Colon (tissue), 2 donors: ENCODE measurements at regions not wholly inside any gene's neighbourhood (a gene's known extent, or its start where the extent isn't known, plus 50 kb on each side); places are given as distances from the start of the nearest gene placed in this dataset.

Experiments
- FAIRE-seq: peaks from 2 replicates; lab custom pipeline; 2012; peaks lifted over from hg19 to GRCh38; lab: Jason Lieb, UNC
- donor health status: control.
- donor health status: control.

DNA sequence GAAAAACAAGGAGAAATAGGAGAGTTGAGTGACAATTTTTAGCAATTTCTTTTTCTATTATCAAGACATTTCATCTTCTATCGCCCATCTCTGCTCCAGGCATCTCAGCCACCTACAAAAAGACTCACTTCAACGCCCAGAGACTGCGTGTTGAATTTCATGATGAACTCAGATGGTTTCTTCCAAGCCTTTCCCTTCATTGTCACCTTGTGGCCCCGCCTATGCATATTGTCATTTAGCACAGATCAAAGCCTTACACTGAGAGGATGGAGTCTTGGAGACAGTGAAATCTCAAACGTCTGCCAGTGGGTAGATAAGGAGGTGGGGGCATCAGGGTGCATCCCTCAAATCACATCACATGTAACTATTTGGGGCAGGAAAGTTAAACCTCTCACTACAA, 319.4 kb downstream of the SIPA1L2 start:
- no peak for FAIRE-seq

DNA sequence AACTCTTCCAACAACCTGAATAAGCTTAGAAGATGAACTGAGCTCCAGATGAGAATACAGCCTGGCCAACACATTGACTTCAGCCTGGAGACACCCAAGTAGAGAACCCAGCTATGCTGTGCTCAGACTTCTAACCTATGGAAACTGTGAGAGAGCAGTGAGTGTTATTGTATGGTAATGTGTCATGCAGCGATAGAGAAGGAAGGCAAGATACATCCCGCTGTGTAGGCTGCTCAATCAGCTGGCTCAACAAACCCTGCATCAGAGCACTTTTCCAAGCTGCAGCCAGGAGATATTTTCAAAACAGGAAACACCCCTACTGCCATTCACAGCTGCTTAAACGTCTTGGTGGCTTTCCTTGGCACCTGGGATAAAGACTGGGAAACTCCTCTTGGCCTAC, 321.3 kb downstream of the SIPA1L2 start:
- no peak for FAIRE-seq

DNA sequence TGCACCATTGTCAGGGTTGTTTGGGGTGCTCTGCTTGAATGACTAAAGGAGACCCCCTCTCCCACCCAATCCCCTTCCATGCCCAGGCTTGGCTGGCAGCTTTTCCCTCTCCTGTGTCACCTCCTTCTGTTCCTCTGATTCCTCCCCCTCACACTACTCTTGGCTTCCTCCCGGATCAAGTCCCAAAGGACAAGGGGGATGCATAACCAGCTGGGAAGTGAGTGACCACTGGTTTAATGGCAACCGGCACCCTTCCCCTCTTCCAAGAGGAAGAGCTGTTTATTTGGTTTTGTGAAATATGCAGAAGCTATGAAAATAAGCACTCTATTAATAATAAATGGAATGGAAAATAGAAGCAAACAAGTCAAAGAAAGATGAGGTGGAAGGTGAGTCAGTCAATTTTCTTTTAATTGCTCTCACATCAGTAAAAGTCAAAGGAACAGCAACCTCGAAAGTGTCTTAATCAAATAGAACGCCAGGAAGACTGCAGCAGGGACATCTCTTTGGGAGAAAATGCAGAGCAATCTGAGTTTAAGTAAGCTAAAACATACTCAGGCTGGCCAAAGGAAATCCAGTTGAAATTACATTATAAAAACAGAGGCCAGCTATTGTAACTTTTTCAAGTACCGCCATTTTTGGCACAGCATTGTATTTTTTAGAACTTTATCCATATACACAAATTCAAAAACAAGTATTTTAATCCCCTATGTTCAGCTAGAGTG, 322.5 kb downstream of the SIPA1L2 start:
- no peak for FAIRE-seq

DNA sequence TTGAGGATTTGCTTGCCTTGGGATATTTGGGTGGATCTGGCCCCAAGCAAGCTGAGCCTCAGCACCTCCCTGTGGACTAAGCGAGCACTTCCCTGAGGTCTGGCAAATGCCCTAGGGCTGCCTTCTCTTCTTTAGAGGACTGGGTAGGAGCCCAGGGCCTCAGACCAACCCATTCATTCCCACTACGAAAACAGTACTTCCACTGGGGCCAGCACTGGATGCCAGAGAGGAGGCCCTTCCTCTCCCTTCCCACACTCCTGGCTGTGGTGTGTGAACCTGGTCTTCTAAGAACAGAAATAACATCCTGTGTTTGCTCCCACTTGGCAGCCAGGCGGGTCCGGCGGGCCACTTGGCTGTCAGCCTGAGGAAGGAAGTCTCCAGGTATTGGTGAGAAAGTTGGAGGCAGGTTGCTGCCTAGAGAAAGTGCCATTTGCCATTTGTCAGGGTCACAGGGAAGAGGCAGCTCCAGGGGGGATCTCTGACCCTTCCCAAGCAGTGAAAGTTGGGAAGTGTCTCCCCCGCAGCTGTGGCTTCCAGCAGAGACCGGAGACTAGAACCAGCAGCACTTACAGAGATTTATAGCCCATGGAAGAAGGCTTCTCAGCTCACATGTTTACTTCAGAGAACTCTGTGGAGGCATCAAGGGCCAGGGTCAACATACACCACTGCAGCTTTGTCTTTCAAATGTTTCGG, 323.5 kb downstream of the SIPA1L2 start:
- no peak for FAIRE-seq

DNA sequence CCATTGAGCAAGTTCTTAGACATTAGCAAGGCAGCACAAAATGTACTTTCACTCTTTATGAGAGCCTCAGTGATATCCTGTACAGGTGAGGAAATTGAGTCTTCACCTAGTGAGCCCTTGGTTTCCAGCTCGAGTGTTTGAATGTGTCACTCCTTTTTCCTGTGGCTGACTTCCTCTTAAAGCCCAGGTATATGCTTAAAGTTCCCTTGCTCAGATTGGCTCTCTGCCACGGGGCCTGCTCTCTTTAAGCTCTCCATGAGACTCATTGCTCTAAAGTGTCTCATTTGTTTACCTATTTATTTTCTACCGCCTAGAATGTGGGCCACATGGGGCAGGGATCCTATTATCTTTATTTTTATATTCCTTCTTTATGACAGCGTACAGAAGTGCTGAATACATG, 324.9 kb downstream of the SIPA1L2 start:
- FAIRE-seq: no peak

DNA sequence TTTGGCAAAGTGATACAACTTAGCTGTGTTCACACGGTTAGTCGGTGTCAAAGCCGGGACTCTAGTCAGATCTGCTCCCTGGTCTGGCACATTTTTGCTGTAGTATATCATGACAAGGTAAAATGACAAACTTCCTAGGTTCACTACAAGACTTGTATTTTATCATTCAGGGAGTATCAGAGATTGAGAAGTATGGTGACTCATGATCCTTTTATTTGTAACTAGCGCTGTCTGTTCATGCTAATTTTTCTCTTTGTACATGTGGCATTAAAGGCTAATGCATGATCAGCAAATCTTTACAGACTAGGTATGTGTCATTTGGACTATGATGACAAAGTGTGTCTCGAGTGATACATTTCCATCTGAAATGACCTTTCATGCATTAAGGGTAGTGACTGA, 326.7 kb downstream of the SIPA1L2 start:
- FAIRE-seq: no peak

DNA sequence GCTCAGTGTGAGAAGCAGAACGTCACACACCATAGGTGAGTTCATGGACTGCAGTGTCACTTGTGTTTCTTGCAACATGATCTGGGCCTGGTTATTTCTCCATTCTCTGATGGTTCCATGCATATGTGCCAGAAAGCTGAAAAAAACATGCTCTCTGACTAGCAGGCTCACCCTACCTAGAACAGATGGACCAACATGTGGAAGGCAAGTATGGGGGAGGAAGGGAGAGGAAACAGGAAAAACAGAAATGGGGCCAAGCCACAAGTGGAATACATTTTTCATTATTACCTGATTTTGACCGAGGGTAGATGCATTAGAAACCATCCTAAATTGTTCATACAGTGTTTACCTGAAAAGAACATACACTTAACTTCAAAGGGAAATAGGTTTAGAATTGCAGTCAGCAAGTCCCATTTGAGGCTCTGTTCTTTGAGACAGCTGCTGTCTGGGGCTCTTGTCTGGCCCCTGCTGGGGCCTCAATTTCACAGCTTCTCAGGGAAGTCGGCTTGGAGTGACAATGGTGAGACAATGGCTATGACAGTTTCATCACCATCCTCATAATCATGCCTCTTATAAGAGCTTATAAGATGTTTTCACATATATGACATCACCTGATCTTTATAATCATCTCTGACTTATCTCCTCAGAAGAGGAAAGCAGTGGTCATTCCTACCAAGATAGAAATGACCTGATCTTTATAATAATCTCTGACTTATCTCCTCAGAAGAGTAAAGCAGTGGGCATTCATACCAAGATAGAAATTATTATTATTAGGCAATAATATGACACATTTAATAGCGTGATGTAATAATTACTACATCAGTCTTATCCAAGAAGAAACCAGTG, 327.3 kb downstream of the SIPA1L2 start:
- no peak for FAIRE-seq

- no peak for FAIRE-seq
Measured at GRCh38 chr1:232301246-232301645, 328.7 kb downstream of the SIPA1L2 start.

GRCh38 chr1:232300466-232300865, 329.5 kb downstream of the SIPA1L2 start:
- FAIRE-seq: no peak

- no peak for FAIRE-seq
Measured at GRCh38 chr1:232296461-232296860, 333.5 kb downstream of the SIPA1L2 start.

DNA sequence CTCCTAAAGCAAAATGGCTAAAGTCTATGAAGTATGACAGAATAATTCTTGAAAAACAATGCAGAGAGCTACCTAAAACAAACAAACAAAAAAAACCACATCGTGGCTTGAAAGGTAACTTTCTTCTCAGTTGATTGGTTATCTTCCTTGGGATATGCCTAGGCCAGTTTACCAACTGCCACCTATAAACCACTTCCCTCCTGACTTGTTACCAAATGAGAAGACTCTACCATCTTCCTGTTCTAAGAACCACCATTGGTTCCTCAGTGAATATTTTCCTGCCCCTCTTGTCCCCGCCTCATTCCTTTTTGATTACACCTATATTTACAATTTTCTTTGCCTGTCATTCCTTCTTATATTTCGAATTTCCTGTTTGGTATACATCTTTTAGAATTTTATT, 336.6 kb downstream of the SIPA1L2 start:
- FAIRE-seq: no peak

DNA sequence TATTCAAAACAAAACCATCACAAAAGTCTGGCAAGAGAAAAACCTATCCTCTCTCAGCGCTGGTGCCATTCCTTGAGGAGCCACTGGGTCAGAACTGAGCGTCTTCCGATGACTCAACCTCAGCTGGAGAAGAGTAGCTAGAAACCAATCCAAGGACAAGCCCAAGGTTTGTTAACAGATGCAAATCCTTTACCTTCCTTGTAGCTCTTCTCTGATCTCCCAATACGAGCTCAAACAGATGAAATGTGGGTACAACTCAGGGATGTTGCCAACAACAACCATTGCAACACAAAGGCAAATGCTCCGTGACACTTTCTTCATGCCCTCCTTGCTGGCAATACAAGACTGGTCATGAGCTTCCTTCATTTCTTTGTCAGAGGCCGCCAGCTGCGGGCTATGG, 337.1 kb downstream of the SIPA1L2 start:
- no peak for FAIRE-seq

DNA sequence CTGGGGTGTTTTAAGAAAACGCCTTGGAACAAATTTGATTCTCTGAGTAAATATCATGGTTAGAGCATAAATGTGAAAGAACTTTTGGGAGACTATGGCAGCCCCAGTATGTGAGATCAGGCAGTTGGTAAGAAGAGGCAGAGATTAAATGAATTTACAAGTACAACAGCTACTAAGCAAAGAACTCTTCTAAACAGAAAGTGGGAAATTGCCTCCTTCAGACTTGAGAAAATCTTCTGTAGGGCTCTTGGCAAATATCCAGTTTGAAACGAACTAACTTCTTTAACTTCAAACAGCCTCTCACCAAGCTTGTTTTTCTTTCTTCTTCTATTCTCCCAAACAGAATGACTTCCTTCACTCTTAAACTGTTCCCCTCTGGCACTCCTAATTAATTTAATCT, 337.7 kb downstream of the SIPA1L2 start:
- no peak for FAIRE-seq

- no peak for FAIRE-seq
Measured at GRCh38 chr1:232291681-232292080, 338.3 kb downstream of the SIPA1L2 start.

DNA sequence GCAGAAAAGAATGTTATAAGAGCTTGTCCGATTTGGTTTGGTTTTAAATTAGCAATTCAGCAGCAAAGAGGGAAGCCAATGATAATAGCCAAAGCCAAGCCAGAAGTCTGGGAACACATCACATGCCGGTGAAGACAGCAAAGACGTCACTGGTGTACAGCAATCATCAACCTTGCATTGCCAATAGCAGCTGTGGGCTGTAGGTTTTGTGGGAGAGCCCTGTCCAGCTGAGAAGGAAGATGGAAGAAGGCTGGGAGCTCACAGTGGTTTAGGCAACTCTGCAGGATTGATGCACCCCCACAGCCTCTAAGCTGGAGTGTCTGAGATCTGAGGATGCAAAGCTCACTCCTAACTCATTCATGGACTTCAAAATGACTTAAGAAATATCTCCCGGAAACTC, 338.7 kb downstream of the SIPA1L2 start:
- FAIRE-seq: no peak

- FAIRE-seq: no peak
Measured at GRCh38 chr1:232290570-232290969, 339.4 kb downstream of the SIPA1L2 start.

DNA sequence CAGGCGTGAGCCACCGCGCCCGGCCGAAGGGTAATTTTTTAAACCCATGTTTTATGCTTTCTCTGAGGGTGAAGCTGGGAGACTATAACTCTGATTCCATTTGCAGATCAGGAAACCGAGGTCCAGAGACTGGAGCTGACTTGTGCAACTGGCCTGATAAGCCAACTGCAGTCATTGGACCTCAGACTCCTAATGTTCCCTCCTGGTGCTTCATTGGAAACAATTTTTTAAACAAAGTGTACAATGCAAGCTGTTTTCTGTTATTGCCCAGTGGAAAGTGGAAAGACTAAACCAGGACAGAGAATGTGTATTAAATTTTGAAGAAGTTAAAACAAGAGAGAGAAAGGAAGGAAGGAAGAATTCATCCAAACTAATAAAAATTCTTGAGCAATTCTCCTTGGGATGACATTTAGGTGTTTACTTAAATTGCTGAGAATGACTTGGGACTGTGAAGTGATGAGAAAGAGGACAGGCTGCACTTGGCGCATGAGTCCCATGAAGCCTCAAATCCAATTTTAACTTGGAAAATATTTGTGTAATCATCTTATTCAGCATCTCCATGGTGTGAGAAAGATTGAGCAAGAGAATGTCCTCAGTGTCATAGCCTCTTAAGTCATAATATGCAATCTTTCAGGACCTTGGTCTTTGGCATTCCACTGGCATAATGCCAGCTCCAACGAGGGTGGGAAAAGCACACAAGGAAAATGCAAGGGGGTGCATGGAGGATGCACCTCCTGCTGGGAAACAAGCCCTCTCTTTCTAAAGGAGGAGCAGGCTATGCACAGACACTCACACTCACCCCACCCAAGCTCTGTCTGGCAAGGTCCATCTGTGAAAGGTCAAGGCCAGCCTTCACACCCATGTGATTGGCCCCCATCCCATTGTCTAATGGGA, 342.0 kb downstream of the SIPA1L2 start:
- FAIRE-seq: no peak

DNA sequence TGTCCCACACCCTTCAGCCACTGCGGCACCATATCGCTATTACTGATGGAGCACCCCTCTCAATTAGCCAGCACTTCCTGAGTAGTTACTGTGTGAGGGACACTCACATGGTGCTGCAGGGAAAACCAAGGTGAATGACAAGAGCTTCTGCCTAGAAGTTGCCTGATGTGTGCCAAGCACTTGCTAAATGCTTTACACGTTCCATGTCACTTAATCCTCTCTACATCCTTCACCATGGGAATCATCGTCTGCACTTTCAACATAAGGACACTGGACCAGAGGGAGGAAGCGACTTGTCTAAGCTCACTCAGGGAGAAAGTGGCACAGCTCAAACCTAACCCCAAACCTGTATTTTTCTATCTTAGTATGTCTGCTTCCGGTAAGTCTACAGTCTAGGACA, 344.8 kb downstream of the SIPA1L2 start:
- no peak for FAIRE-seq

DNA sequence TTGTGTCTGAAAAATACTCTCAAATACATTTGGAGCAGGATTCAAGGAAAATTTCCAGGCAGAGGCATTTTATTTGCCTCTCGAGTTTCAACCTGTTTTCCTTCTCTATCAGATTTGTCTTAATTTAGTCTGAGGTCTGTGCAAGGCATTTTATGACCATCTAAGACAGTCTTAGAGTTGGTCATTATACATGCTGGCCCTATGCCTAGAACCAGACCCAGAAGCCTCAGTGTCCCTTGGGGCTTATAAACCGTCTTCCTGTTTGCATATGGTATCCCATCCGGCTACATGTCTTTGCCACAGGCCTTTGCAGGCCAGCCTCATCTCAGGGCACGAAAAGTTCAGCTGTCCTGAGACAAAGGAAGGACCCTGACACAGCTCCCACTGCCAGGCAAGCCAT, 346.1 kb downstream of the SIPA1L2 start:
- no peak for FAIRE-seq

GRCh38 chr1:232282498-232282897, 347.4 kb downstream of the SIPA1L2 start:
- no peak for FAIRE-seq

GRCh38 chr1:232280910-232281309, 349.0 kb downstream of the SIPA1L2 start:
- FAIRE-seq: no peak

- no peak for FAIRE-seq
Measured at GRCh38 chr1:232279909-232280400, 350.0 kb downstream of the SIPA1L2 start.
